ENCODE measurements at regions not wholly inside any gene's neighbourhood (a gene's known extent, or its start where the extent isn't known, plus 50 kb on each side); places are given as distances from the start of the nearest gene placed in this dataset.
"Not testable (repeated sequence)": the region's sequence is repeated elsewhere in the genome, so short reads cannot be mapped to it uniquely, and the experiment has no call there.

GRCh38 chr7:84941936-84942335, 244.9 kb downstream of the SEMA3D start:
- no peak overlapping the region for H3K4me3 ChIP-seq (ENCODE audit: low read length)
- no peak for TF ChIP-seq CTCF (conservative IDR thresholded peaks at IDR 0.05; ENCODE audit: low read length)
- no peak for DNase-seq (ENCODE audit: low read depth)

- H3K4me3 ChIP-seq (ENCODE audit: low read length): no peak overlapping the region
- TF ChIP-seq CTCF (conservative IDR thresholded peaks at IDR 0.05; ENCODE audit: low read length): no peak
- no peak for DNase-seq (ENCODE audit: low read depth)
Observed at GRCh38 chr7:84941291-84941690, 245.6 kb downstream of the SEMA3D start.

GRCh38 chr7:84939888-84940287, 247.0 kb downstream of the SEMA3D start:
- no peak for TF ChIP-seq CTCF (conservative IDR thresholded peaks at IDR 0.05; ENCODE audit: low read length)
- DNase-seq (ENCODE audit: low read depth): no peak
- no peak overlapping the region for H3K4me3 ChIP-seq (ENCODE audit: low read length)

- no peak overlapping the region for H3K4me3 ChIP-seq (ENCODE audit: low read length)
- DNase-seq (ENCODE audit: low read depth): no peak
- TF ChIP-seq CTCF (conservative IDR thresholded peaks at IDR 0.05; ENCODE audit: low read length): no peak
Observed at GRCh38 chr7:84939442-84939841, 247.4 kb downstream of the SEMA3D start.

GRCh38 chr7:84924353-84924752, 262.5 kb downstream of the SEMA3D start:
- no peak for DNase-seq (ENCODE audit: low read depth)
- no peak overlapping the region for H3K4me3 ChIP-seq (ENCODE audit: low read length)
- TF ChIP-seq CTCF (conservative IDR thresholded peaks at IDR 0.05; ENCODE audit: low read length): no peak

- H3K4me3 ChIP-seq (ENCODE audit: low read length): no peak overlapping the region
- no peak for DNase-seq (ENCODE audit: low read depth)
- TF ChIP-seq CTCF (conservative IDR thresholded peaks at IDR 0.05; ENCODE audit: low read length): no peak
Observed at GRCh38 chr7:84923348-84923747, 263.5 kb downstream of the SEMA3D start.

- no peak for TF ChIP-seq CTCF (conservative IDR thresholded peaks at IDR 0.05; ENCODE audit: low read length)
- DNase-seq (ENCODE audit: low read depth): no peak
- H3K4me3 ChIP-seq (ENCODE audit: low read length): no peak overlapping the region
Observed at GRCh38 chr7:84921154-84921553, 265.7 kb downstream of the SEMA3D start.

- not testable (repeated sequence) for H3K4me3 ChIP-seq (ENCODE audit: low read length); DNase-seq (ENCODE audit: low read depth)
Observed at GRCh38 chr7:84916973-84917372, 269.9 kb downstream of the SEMA3D start.

Measured in AG10803 (cell line).